DMS53 treated with DMSO at 0.1 percent for 48 hours (cell line): ENCODE measurements at regions not wholly inside any gene's neighbourhood (a gene's known extent, or its start where the extent isn't known, plus 50 kb on each side); places are given as distances from the start of the nearest gene placed in this dataset.
"Not testable (repeated sequence)": the region's sequence is repeated elsewhere in the genome, so short reads cannot be mapped to it uniquely, and the experiment has no call there.

Experiments used
- DNase-seq: peaks from one replicate; lab custom pipeline; 2025; ENCODE audit not compliant: unreplicated experiment; lab: John Stamatoyannopoulos, UW

DNA sequence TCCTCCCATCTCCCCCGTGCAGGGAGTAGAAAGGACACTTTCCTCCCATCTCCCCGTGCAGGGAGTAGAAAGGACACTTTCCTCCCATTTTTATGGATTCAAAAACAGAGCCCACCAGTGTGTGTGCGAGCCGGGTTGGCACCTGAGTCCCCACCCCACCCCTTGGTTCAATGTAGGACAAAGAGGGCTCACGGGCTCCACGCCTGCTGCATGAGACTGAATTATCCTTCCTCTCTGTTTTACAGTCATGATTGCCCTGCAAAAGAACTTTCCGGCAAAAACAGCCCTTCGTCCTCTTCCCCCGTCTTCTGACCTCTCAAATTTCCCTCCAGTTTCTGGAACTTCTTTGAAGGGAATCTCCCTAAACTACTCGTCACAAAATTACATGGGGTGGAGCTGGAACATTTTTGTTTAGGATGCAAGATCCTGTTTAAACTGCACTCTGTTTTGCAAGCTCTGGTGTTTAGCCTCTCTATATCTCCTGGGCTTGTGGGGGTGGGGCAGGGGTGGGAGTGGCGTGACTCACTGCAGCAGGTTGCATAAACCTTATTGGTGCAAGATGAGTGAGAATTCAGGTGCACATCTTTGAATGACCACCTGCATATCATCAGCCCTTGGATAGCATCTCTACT lies 99.8 kb downstream of the PSMG1 start:
- DNase-seq = no peak

DNA sequence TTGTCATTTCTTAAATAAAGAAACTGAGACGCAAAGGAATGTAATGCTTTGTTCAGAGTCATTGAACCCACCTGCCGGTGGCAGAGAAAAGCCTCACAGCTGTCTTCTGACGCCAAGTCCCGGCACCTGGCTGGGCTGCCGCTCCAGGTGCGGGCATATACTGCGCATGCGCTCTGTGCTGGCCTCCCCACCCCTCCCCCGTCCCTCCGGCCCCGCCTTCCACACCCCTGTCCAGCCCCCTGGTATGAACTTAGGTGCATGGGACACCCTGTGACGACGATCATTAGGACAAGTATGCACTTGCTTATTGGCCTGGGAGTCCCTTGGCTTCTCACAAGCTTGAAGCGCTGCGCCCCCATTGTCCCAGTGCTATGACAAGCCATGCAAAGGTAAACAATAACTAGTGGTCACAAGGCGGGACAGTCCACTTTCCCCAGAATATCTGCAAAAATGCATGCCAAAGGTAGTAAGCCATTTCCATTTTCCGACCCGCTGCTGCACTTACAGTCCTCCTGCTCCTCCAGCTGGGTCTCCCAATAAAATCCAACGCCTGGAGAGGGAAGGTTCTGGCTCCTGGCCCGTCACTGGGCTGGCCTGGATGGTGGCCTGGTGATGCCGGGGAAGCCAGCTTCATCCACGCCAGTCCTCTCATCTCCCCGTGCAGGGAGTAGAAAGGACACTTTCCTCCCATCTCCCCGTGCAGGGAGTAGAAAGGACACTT lies 100.4 kb downstream of the PSMG1 start:
- DNase-seq = peak; percentile 70

DNA sequence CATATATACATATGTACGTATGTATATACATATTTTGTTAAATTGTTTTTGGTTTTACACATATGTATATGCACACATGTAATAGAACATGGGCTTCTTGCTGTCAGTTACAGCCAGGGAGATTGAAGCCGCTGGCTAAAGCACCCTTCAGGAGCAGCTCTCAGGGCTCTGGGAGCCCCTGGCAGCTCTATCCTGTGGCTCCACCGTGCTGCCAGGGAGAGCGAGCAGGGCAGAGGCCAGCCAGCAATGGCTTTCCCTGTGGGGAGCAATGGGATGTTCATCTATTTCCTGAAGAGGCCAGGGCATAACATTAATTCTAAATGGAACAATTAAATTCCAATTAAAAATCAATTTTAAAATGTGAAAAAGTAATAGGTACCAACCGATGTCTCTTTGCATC lies 102.9 kb downstream of the PSMG1 start:
- no peak for DNase-seq

DNA sequence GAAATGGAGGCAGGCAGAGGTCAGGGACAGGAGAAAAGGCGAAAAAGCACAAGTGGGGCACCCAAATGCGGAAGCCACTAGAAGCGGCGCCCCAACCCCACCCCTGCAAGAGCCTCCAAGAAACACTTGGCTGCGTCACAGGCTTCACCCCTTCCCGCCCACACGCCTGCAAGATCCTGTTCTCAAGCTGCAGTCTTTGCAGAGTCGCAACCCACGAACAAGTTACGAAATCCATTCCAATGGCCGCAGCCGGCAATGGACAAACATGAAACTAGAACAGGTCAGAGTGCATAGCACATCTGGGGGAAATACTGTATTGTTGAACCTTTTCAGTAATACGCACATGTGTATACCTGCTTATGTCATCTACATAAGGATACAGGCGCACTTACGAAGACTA lies 103.6 kb downstream of the PSMG1 start:
- DNase-seq = no peak

DNA sequence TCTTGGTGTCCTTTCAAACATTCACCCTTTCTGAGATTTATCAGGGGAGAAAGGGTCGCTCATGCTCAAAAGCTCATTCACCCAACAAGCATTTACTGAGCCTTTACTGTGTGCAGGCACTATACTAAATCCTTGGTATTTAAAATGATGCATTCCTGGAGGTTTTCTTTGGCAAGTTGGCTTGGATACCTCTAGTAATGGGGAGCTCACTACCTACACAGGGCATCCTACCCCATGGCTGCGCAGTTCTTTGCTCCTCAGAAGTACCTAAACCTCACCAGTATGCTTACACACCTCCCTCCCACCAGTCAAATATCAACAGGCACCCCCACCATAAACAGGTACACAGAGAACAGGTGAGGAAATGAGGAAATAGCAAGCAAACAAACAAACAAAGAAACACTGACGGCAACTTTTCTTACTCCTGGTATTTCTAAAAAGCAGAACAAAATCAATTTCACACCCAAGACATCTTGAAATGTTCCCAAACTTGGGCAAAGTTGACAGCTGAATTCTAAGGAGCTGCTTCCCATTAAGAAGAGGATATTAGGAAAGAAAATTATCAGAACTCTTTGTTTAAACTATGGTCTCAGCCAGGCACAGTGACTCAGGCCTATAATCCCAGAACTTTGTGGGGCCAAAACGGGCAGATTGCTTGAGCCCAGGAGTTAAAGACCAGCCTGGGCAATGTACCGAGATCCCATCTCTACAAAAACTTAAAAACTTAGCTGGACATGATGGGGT lies 104.8 kb downstream of the PSMG1 start:
- DNase-seq = no peak

DNA sequence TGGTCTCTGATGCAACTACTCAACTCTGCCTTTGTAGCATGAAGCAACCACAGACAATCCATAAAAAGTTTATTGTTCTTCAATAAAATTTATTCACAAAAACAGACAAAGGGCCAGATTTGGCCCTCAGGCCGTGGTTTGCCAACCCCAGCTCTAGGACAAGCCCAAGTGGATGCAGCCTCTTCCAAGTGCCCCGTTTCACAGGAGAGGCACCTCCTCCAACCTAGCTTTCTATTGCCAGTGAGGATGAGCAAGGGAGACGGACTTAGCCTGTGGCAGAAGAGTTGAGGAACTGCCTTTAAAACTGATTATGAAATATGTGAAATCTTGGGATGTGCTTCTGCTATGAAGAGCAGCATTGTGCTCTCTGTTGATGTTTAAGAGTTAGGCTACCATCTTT lies 105.4 kb downstream of the PSMG1 start:
- DNase-seq = no peak

DNA sequence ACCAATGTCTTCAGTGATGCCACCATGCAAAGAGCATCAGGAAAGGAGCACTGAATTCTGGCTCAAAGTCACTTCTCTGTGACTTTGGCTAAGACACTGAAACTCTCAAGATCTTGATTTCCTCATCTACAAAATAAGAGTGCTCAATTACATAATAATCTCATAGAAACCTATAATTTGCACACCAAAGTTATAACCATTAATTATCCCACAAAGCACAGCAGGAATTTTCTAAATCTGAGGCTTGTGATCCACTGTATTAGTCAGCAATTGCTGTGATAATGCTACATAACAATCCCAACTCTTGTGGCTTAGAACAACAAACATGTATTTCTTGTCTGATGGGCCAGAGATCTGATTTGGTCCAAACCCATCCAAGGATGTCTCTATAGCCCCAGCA lies 108.7 kb downstream of the PSMG1 start:
- DNase-seq = no peak

DNA sequence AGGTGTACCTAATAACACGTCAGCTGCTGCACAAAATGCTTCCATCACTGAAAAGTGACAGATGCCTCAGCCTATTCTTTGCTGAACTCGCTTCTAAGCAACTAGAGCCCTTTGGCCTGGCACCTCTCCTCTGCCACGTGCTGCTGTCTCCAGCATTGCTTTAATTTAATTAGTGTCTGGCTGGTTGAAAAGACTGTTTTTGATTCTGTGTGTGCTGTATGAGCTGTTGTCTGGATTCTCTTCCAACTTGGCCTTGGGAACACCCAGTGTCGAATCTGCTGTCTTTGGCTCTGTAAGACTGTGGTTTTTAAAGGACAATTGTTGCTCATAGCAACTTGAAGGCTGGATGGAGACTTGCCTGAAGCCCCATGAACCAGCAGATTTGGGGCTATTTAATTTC lies 109.5 kb downstream of the PSMG1 start:
- DNase-seq = no peak

DNA sequence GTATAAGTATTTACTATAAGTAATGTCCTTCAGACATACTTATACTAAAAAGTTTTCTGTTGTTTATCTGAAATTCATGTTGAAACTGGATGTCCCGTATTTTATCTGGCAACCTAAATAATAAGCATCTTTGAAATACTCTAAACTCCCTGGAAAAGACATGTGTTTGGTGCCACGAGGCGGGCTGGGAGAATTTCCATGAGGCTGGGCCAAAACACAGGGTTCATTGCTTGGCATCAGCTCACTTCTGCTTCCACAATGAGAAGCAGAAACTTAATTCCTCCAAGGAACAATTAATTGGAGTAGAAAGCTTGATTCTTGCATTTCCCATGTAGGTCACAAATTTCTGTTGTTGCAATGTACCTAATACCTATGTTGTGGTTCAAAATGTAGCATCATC lies 110.2 kb downstream of the PSMG1 start:
- no peak for DNase-seq

DNA sequence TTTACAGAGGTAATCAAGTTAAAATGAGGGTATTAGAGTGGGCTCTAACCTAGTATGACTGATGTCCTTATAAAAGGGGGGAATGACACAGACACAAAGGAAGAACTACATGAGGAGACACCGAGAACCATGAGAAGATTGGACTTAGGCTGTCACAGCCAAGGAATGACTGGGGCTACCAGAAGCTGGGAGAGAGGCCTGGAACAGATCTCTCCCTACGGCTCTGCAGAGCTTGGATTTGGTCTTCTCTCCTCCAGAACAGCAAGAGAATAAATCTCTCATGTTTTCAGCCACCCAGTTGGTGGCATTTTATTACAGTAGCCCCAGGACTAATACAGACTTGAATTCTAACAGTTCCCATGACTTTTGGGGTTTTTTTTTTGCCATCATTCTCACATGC lies 110.8 kb downstream of the PSMG1 start:
- no peak for DNase-seq

DNA sequence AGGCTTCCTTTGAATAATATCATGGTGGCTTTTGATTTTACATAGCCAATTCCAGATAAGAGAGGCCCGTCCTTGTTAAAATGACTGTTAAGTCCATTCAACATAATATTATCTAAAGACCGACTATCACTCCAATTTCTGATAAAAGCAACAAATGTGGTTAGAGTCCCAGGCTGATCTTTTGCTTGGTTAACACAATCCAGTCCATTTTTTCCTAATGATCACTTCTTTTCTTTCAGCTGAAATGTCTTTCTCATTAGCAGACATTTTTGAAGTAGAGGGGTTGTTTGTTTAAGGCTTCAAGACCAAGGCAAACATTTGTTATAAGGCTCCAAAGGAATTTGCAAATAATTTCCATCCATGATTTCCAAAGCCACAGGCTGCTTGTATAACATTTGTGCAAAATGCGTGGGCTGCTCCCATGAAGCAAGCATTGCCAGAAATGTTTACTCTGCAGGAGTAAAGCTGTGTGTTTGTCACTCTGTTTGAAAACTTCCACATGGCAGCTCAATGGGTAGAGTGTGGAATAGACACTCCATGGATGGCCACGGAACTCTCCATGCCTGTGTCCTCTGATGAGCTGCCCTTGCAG lies 111.5 kb downstream of the PSMG1 start:
- no peak for DNase-seq

DNA sequence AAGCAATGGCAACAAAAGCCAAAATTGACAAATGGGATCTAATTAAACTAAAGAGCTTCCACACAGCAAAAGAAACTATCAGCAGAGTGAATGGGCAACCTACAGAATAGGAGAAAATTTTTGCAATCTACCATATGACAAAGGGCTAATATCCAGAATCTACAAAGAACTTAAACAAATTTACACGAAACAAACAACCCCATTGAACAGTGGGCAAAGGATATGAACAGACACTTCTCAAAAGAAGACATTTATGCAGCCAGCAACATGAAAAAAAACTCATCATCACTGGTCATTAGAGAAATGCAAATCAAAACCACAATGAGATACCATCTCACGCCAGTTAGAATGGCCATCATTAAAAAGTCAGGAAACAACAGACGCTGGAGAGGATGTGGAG lies 113.4 kb downstream of the PSMG1 start:
- not testable (repeated sequence) for DNase-seq

DNA sequence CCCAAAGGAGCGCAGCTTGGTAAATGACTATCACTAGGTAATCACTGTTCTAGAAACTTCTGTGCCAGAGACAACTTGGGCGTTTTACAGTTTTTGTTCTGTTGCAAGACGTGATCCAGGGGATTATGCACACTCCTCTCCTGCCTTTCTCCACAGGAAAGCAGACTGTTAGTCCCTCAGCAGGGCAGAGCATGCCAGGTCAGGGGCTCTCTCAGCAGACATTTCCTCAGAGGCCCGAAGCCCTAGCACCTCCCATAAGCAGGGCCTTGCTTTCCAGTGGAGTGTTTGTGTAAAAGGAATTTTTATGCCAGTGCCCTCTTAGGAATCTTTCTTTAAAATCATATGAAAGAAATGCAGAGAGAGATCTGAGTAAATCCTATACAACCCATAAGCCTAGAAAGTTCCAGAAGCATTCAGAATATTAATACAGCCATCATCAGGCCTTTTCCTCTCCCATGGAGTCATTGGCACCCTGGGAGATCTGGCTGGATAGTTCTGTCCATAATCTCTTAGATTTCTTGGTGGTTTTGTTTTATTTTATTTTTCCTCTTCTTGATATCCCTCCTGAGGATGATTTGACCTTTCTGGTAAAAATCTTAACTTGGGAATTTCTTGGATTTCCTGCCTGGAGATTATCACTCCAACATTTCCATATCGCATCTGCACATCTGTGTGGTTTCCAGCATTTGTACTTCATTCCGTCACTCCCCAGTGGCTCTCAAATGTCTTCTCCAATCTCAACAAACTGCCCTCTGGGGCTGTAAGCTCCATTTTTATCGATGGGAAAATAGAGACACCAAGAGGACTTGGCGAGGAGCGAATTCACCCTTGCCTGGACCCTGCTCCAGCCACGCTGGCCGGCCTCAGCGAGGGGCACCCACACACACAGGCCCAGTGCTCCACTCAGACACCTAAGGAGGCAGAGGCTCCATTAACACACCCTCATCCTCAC lies 116.1 kb downstream of the PSMG1 start:
- DNase-seq = no peak

DNA sequence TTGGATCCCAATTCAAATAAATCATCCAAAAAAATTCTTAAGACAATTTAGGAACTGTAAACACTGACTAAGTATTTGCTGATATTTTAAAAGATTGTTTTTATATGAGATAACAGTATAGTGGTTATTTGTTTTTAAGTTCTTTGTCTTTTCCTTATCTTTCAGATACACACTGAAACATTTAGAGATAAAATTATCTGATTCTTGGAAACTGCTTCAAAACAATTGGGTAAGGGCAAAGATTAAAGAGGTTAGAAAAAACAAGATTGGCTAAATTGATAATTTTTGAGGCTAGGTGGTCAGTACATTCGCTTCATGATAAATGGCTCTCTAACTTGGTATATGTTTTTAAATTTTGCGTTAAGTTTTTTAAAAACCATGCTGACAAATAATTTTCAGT lies 117.3 kb downstream of the PSMG1 start:
- no peak for DNase-seq

DNA sequence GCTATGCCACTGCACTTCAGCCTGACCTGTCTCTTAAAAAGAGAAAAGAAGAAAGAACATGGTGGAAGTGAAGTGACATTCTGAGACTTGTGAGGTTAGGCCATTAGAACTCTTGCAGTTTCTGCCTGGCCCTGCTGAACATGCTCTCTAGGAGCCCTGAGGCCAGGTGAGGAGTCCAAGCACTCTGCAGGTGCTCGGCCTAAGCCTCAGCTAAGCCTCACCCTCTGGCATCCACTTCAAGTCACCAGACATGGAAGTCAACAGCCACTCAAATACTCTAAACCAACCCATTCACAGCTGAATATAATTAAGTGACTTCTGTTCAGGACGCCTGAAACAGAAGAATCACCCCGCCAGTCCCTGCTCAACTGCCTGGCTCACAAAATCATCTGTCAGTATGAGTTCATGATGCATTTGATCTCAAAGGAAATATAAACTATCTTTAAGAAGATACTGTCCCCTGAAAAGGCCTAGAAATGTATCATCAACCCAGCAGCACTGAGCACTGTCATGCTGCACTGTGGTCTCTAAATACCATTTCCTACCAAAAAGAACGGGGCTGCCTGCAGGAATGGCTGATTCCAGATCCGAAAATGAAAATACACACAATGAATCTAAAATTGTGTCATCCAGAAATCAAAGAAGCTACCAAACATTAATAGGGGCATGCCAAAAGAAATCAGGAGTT lies 118.8 kb downstream of the PSMG1 start:
- no peak for DNase-seq

DNA sequence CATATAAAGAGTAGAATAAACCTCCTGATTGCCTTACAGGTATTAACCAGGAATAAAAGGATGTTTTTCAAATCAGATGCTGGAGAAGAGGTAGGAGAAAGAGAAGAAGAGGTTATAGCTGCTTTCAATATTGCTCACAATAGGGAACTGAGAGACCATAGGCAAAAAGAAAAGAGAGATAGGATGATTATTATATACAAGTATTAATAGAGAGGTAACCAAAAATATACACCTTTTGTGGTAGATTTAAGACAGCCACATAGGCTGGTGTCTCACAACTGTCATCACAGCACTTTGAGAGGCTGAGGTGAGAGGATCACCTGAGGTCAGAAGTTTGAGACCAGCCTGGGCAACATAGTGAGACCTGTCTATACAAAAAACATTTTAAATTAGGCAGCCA lies 119.7 kb downstream of the PSMG1 start:
- no peak for DNase-seq

DNA sequence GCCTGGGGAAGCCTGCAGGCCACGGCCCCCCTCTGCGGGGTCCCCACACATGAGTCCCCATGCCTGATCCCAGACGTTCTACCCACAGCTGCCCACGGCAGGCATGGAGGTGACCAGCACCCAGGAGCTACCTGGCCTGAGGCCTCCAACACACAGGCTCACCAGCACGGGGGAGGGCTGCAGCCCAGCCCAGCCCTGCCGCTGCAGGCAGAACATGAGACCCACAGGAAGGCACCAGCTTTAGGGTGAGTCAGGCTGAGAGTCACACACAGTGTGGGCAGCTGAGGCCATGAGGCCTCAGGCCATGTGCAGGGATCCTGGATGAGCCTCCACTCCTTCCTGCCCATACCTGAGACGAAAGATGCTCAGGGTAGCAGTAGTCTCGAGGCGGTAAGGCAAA lies 121.1 kb downstream of the PSMG1 start:
- DNase-seq = no peak

DNA sequence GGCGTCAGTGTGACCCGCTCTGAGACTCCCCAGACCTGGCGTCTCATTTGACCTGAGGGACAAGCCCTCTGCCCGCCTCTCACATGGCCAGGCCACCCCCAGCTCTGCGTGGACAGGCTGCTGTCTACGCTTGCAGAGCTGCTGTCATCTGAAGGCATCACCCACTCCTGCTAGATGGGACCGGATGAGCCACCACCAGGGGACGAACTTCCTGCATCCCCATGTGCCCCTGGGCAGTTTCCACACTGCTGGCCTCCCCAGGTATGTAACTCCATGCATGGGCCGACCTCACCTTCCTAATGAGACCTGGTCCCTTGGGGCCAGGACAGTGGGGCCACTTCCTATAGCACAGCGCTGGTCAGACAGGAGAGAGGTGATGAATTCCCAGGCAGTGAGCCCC lies 121.5 kb downstream of the PSMG1 start:
- DNase-seq = no peak

DNA sequence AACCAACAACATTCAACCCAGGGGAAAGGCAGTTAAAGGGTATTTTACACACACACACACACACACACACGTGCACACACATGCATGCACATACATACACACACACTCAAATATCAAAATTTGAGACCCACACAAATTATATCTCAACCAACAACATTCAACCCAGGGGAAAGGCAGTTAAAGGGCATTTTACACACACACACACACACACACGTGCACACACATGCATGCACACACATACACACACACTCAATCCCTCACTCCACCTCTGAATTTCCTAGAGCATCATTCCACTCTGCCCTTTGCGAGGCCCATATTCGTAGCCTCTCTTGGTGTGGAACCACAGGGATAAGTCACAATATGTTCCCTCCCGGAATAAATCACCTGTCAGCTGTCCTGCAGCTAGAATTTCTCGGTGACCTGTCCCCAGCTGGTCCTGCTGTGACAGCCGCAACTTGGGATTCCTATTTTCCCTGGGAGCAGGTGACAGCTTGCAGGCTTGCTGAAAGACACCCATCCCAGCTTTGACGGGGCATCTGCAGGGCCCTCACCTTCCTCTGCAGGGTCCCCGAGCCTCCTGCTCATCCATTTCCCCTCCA lies 122.7 kb downstream of the PSMG1 start:
- no peak for DNase-seq

DNA sequence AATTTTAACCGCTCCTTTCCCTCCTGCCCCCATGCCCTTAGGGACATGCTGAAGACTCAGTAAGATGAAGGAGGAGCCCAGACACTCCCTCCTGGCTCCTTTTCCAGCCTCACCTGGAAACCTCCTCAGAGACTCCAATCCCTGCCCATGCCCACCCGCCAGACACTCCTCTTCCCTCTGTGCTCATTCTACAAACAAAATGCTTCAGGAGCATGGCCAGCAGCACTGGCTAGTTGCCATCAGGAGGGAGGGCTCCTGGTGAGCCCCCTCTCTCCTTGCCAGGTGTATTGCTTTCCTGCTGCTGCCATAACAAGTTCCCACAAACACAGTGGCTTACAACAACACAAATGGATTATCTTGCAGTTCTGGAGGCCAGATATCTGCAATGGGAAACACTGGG lies 126.1 kb downstream of the PSMG1 start:
- DNase-seq = no peak
